ENCODE measurements at regions not wholly inside any gene's neighbourhood (a gene's known extent, or its start where the extent isn't known, plus 50 kb on each side); places are given as distances from the start of the nearest gene placed in this dataset.
"Not testable (repeated sequence)": the region's sequence is repeated elsewhere in the genome, so short reads cannot be mapped to it uniquely, and the experiment has no call there.

DNA sequence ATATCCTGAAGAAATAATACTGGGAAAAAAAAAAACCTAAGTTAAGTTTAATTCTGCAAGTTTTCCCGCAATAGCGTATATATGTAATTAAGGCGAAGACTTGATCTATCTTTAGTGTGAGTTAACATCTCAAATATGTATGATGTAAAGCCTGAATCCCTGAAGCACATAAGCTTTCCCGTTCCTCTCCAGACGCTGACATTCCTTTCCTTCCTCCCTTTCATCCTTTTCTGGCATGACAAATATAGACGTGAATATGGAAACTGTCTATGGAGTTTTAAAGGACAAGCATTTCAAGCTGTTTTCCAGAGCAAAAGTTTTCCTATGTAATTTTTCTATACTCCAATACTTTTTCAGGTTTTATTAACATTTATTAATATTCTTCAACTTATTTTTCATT, 637.0 kb downstream of the COL12A1 start:
- ChIA-PET POLR2A (no interaction called here), CTCF (interaction anchor here (0.6 kb wide), 1 partner anchor 1240 kb away, joined by 3 read pairs; no protein-coding TSS in a partner anchor)
- no peak for DNase-seq

DNA sequence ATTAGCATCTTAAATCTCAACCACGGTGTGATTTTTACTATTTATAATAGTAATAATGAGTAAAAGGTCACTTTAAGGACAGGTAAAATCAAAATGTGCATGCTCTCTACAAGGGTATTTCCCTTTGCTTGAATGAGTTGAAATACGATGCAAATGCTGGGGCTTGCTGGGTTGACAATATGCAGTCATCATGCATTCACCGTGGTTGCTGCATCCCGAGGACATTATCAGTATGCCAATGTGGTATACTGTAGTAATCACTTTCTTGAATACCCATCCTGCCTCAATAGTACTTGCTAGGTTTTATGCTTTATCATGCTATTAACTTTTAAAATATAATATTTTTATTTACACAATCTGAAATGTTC, 637.9 kb downstream of the COL12A1 start:
- H3K36me3 Mint-ChIP-seq; H3K4me3 Mint-ChIP-seq; H3K27me3 Mint-ChIP-seq; DNase-seq; intact Hi-C loops (cut with micrococcal nuclease); H3K4me1 Mint-ChIP-seq (ENCODE audit: low read depth); H3K9me3 Mint-ChIP-seq; H3K27ac Mint-ChIP-seq; POLR2A ChIA-PET: not testable (repeated sequence)
- CTCF ChIA-PET: interaction anchor here (0.6 kb wide), 1 partner anchor 1239 kb away, joined by 3 read pairs; no protein-coding TSS in a partner anchor

More for the DNA sequence above, 637.0 kb downstream of the COL12A1 start:
- H3K27ac Mint-ChIP-seq: no peak overlapping the region
- no peaks in the 10 kb centered on the region for H3K9me3 Mint-ChIP-seq
- intact Hi-C loops (cut with micrococcal nuclease): no loop called here
- no peak overlapping the region for H3K4me3 Mint-ChIP-seq
- no peaks in the 10 kb centered on the region for H3K36me3 Mint-ChIP-seq
- H3K4me1 Mint-ChIP-seq (ENCODE audit: low read depth): no peaks in the 10 kb centered on the region
- H3K27me3 Mint-ChIP-seq: no peaks in the 10 kb centered on the region

DNA sequence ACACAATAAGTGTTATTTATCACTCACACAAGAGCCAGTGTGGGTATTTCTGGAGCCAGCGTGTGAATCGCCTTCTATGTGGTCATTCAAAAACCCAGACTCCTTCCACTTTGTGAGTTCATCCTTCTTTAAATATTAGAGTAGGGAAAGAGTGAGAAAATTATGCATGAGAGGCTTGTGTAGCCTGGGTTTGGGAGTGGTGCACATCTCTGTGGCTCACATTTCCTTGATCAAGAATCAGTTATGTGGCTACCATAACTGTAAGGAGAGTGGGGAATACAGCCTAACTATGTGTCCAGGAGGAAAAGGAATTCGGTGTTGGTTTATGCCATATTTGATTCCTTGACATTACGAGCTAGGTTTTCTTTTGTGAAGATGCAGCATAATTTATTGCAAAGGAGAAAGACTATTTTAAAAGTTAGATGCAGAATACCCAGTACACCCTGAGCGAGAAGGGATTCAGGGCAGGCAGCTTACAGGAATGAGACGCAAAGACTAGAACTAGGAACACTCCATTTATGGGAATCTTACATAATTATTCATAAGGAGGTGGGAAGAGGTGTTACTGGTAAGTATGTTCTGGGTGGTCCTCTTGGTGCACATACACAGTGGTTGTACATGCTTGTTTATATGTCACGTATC, 638.5 kb downstream of the COL12A1 start:
- no peaks in the 10 kb centered on the region for H3K27me3 Mint-ChIP-seq
- no peak for DNase-seq
- ChIA-PET CTCF (no interaction called here), POLR2A (no interaction called here)
- H3K4me3 Mint-ChIP-seq: no peak overlapping the region
- H3K4me1 Mint-ChIP-seq (ENCODE audit: low read depth): no peaks in the 10 kb centered on the region
- H3K9me3 Mint-ChIP-seq: no peaks in the 10 kb centered on the region
- intact Hi-C loops (cut with micrococcal nuclease): no loop called here
- H3K27ac Mint-ChIP-seq: no peak overlapping the region
- no peaks in the 10 kb centered on the region for H3K36me3 Mint-ChIP-seq

DNA sequence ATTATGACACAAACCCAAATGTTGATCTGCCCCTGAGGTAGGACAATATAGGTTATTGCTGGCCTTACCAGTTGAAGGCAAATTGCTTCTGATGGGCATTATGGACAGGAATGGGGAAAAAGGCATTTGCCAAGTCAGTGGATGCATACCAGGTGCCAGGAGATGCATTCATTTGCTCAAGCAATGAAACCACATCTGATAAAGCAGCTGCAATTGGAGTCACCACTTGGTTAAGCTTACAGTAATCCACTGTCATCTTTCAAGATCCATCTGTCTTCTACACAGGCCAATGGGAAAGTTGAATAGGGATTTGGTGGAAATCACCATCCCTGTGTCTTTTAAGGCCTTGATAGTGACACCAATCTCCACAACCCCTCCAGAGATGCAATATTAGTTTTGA, 648.6 kb downstream of the COL12A1 start:
- DNase-seq: no peak
- no peak overlapping the region for H3K4me3 Mint-ChIP-seq
- H3K4me1 Mint-ChIP-seq (ENCODE audit: low read depth): no peaks in the 10 kb centered on the region
- peaks cover 3% of the 10 kb centered on the region for H3K9me3 Mint-ChIP-seq
- ChIA-PET CTCF (no interaction called here), POLR2A (no interaction called here)
- H3K27me3 Mint-ChIP-seq: no peaks in the 10 kb centered on the region
- intact Hi-C loops (cut with micrococcal nuclease): no loop called here
- no peak overlapping the region for H3K27ac Mint-ChIP-seq
- no peaks in the 10 kb centered on the region for H3K36me3 Mint-ChIP-seq

DNA sequence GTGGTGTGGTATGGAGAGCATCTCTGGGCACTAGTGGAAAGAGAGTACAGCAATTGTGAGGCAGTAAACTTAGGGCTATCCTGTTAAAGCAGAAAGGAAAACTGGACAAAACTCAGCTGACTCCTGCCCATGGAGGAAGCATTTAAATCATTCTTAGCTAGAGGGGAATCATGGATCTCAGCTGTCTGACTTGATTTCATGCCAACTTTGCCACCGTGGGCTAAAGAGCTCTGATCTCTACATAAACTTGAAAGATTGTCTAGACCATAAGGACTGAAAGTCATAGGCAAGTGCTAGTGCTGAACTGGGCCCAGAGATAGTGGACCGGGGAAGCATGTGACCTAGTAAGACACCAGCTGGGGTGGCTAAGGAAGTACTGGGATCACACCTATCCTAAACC, 651.8 kb downstream of the COL12A1 start:
- Mint-ChIP-seq H3K9me3 (peaks cover 3% of the 10 kb centered on the region), H3K4me3 (no peak overlapping the region), H3K27me3 (no peaks in the 10 kb centered on the region), H3K4me1 (ENCODE audit: low read depth) (no peaks in the 10 kb centered on the region), H3K36me3 (no peaks in the 10 kb centered on the region), H3K27ac (no peak overlapping the region)
- CTCF ChIA-PET: no interaction called here
- intact Hi-C loops (cut with micrococcal nuclease): no loop called here
- POLR2A ChIA-PET: no interaction called here
- DNase-seq: no peak

DNA sequence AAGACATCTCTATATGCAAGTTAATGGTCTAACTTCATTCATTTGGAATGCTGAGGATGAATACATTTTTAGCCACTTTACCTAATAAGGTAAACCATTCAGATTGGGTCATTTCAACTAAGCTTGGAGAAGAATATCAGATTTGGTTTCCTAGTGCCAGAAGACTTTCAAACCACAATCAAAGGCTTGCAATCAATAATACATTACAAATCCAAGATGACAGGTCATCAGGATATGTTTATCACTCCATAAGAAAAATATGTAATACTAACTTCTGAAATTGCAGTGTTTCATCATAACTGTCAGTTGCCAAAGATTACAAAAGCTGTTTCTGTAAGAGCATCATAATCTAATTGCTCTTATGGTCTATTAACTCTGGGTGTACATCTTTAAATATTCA, 654.0 kb downstream of the COL12A1 start:
- no peaks in the 10 kb centered on the region for H3K36me3 Mint-ChIP-seq
- ChIA-PET CTCF (no interaction called here), POLR2A (no interaction called here)
- no peak overlapping the region for H3K4me3 Mint-ChIP-seq
- DNase-seq: no peak
- H3K9me3 Mint-ChIP-seq: peaks cover under 1% of the 10 kb centered on the region
- no peaks in the 10 kb centered on the region for H3K27me3 Mint-ChIP-seq
- no peak overlapping the region for H3K27ac Mint-ChIP-seq
- H3K4me1 Mint-ChIP-seq (ENCODE audit: low read depth): no peaks in the 10 kb centered on the region
- intact Hi-C loops (cut with micrococcal nuclease): no loop called here

DNA sequence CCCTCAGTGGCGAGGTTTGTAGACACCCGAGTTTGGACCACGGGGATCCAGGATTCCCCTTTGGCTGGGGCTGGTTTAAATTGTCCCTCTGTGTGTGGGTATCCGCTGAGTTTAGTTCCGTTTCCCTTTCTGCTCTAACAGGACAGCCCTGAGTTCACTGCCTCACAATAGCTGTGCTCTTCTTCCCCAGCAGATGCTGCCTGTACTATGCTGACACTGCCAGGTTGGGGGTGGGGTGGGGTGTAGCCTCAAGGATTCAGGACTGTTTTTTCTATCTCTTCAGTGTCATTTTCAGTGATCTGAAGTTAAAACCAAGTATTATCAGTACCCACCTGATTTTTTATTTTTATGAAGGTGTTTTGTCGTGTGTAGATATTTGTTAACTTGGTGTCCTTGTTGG, 655.0 kb downstream of the COL12A1 start:
- ChIA-PET POLR2A (no interaction called here), CTCF (no interaction called here)
- no peak overlapping the region for H3K4me3 Mint-ChIP-seq
- intact Hi-C loops (cut with micrococcal nuclease): no loop called here
- H3K9me3 Mint-ChIP-seq: no peaks in the 10 kb centered on the region
- H3K27ac Mint-ChIP-seq: no peak overlapping the region
- no peaks in the 10 kb centered on the region for H3K36me3 Mint-ChIP-seq
- DNase-seq: no peak
- H3K27me3 Mint-ChIP-seq: no peaks in the 10 kb centered on the region
- H3K4me1 Mint-ChIP-seq (ENCODE audit: low read depth): no peaks in the 10 kb centered on the region

DNA sequence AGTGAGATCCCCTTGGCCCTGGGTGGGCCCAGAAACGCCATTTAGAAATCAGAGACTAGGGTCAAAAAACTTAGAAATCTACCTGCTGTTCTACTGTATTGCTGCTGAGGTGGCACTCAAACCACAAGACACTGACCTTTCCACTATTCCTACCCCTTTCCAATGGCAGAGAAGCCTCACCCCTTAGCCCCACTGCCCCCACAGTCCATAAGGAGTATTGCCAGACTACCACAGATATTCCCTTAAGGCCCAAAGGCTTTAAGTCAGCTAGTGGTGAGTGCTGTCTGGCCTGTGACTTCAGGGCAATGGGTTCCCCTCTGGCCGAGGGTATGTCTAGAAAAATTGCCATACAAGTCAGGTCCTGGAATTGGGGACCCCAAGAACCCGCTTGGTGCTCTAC, 656.1 kb downstream of the COL12A1 start:
- H3K27me3 Mint-ChIP-seq: no peaks in the 10 kb centered on the region
- intact Hi-C loops (cut with micrococcal nuclease): no loop called here
- ChIA-PET CTCF (no interaction called here), POLR2A (no interaction called here)
- no peaks in the 10 kb centered on the region for H3K9me3 Mint-ChIP-seq
- no peaks in the 10 kb centered on the region for H3K4me1 Mint-ChIP-seq (ENCODE audit: low read depth)
- no peaks in the 10 kb centered on the region for H3K36me3 Mint-ChIP-seq
- no peak overlapping the region for H3K4me3 Mint-ChIP-seq
- no peak overlapping the region for H3K27ac Mint-ChIP-seq
- no peak for DNase-seq

DNA sequence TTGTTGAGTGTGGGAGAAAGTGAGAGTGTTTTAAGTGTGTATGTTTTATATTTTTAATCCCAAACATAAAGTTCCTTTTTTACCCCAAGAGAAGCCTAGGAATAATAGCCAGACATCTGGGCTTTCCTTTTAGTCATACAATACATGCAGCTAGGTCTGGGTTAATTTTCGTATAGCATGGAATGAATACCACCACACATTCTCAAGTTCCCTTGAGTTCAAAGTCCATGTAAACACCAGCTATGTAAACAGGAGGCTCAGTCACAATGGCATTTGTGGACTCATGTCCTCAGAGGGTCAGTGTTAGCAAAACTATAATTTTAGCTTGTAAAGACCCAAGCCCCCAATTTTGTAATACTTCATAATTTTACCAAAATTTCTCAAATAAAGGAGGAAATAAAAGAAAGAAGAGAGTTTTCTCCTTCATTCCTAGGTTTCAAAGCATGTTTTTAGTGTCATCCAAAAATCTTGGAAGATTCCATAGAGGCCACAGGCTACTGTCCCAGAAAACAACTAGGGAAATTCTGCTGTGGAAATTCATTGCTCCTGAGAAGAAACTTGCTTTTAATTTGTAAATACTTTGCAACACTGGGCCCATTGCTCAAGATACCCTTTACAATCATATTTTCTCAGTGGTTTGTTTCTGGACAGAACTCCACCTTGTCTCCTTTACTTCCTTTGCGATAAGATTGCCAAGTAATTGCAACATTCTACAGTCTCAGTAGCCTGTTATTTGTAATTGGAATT, 671.2 kb downstream of the COL12A1 start:
- POLR2A ChIA-PET: no interaction called here
- no peaks in the 10 kb centered on the region for H3K36me3 Mint-ChIP-seq
- H3K4me3 Mint-ChIP-seq: no peak overlapping the region
- no peak overlapping the region for H3K27ac Mint-ChIP-seq
- peaks cover 10% of the 10 kb centered on the region for H3K9me3 Mint-ChIP-seq
- no peaks in the 10 kb centered on the region for H3K27me3 Mint-ChIP-seq
- intact Hi-C loops (cut with micrococcal nuclease): no loop called here
- CTCF ChIA-PET: no interaction called here
- no peak for DNase-seq
- no peaks in the 10 kb centered on the region for H3K4me1 Mint-ChIP-seq (ENCODE audit: low read depth)

DNA sequence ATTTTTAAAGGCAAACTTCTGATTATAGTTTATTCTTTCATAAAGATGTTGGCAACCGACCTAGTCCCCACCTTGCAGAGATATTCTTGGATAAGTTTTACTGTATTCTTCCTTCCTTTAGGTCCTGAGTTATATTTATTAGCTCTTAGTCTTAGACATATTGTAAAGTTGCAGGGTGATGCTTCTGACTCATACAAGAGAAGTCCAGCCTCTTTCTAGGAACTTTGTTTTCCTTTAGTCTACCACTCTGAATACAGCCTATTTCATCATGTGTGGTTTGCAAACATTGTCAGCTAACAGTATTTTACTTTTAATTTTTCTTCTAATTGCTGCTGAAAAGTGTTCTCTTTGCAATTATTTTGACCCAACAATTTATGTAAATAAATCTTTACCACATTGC, 686.7 kb downstream of the COL12A1 start:
- H3K9me3 Mint-ChIP-seq: peaks cover 14% of the 10 kb centered on the region
- H3K36me3 Mint-ChIP-seq: no peaks in the 10 kb centered on the region
- no peaks in the 10 kb centered on the region for H3K27me3 Mint-ChIP-seq
- no peak overlapping the region for H3K27ac Mint-ChIP-seq
- no peaks in the 10 kb centered on the region for H3K4me1 Mint-ChIP-seq (ENCODE audit: low read depth)
- ChIA-PET POLR2A (no interaction called here), CTCF (no interaction called here)
- no peak overlapping the region for H3K4me3 Mint-ChIP-seq
- intact Hi-C loops (cut with micrococcal nuclease): no loop called here
- DNase-seq: no peak

DNA sequence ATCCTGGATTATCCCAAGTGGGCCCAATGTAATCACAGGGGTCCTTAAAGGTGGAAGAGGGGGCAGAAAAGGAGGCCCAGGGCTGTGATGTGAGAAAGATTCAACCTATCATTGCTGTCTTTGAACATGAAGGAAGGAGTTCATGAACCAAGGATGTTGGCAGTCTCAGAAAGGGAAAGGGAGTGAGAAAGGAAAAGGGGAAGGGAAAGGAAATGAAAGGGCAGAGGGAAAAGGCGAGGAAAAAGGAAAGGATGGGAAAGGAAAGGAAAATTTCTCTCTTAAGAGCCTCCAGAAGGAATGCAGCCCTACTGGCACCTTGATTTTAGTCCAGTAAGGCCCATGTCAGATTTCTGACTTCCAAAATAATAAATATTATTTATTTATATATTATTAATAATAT, 687.8 kb downstream of the COL12A1 start:
- Mint-ChIP-seq H3K36me3 (no peaks in the 10 kb centered on the region), H3K27ac (no peak overlapping the region), H3K9me3 (peaks cover 17% of the 10 kb centered on the region), H3K4me3 (no peak overlapping the region), H3K4me1 (ENCODE audit: low read depth) (no peaks in the 10 kb centered on the region), H3K27me3 (no peaks in the 10 kb centered on the region)
- no peak for DNase-seq
- ChIA-PET CTCF (no interaction called here), POLR2A (no interaction called here)
- intact Hi-C loops (cut with micrococcal nuclease): no loop called here

DNA sequence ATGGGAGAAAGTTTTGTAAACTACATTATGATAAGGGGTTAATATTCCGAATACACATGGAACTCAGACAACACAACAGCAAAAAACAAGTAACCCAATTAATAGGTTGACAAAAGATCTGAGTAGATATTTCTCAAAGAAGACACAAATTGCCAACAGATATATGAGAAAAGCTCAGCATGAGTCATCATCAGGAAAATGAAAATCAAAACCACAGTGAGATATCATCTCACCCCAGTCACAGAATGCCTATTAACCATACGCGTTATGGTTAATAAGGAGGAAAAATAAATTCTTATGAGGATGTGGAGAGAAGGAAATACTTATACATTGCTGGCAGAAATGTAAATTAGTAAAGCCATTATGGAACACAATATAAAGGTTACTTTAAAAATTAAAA, 695.0 kb downstream of the COL12A1 start:
- H3K27me3 Mint-ChIP-seq: no peaks in the 10 kb centered on the region
- H3K36me3 Mint-ChIP-seq: no peaks in the 10 kb centered on the region
- ChIA-PET POLR2A (no interaction called here), CTCF (no interaction called here)
- intact Hi-C loops (cut with micrococcal nuclease): no loop called here
- peaks cover 21% of the 10 kb centered on the region for H3K9me3 Mint-ChIP-seq
- H3K4me1 Mint-ChIP-seq (ENCODE audit: low read depth): no peaks in the 10 kb centered on the region
- no peak overlapping the region for H3K27ac Mint-ChIP-seq
- no peak overlapping the region for H3K4me3 Mint-ChIP-seq
- no peak for DNase-seq

DNA sequence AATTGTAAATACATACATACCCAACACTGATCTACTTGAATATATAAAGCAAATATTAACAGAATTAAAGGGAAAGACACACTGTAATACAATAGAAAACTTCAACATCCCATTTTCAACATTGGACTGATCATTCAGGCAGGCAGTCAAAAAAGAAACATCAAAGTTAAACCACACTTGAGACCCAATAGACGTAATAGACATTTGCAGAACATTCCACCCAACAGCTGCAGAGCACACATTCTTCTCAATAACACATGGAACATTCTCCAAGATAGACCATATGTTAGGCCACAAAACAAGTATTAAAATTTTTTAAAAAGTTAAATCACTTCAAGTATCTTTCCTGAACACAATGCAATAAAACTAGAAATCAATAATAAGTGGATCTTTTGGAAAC, 698.2 kb downstream of the COL12A1 start:
- H3K4me3 Mint-ChIP-seq: no peak overlapping the region
- intact Hi-C loops (cut with micrococcal nuclease): no loop called here
- ChIA-PET POLR2A (no interaction called here), CTCF (no interaction called here)
- peaks cover 35% of the 10 kb centered on the region for H3K9me3 Mint-ChIP-seq
- no peak for DNase-seq
- peaks cover 2% of the 10 kb centered on the region for H3K36me3 Mint-ChIP-seq
- H3K27me3 Mint-ChIP-seq: no peaks in the 10 kb centered on the region
- no peaks in the 10 kb centered on the region for H3K4me1 Mint-ChIP-seq (ENCODE audit: low read depth)
- H3K27ac Mint-ChIP-seq: no peak overlapping the region

Measured in activated CD4-positive, alpha-beta memory T cell treated with anti-CD3 and anti-CD28 coated beads for 36 hours (primary cell).